ENCODE measurements at regions not wholly inside any gene's neighbourhood (a gene's known extent, or its start where the extent isn't known, plus 50 kb on each side); places are given as distances from the start of the nearest gene placed in this dataset.

- TF ChIP-seq, protein P1, sequence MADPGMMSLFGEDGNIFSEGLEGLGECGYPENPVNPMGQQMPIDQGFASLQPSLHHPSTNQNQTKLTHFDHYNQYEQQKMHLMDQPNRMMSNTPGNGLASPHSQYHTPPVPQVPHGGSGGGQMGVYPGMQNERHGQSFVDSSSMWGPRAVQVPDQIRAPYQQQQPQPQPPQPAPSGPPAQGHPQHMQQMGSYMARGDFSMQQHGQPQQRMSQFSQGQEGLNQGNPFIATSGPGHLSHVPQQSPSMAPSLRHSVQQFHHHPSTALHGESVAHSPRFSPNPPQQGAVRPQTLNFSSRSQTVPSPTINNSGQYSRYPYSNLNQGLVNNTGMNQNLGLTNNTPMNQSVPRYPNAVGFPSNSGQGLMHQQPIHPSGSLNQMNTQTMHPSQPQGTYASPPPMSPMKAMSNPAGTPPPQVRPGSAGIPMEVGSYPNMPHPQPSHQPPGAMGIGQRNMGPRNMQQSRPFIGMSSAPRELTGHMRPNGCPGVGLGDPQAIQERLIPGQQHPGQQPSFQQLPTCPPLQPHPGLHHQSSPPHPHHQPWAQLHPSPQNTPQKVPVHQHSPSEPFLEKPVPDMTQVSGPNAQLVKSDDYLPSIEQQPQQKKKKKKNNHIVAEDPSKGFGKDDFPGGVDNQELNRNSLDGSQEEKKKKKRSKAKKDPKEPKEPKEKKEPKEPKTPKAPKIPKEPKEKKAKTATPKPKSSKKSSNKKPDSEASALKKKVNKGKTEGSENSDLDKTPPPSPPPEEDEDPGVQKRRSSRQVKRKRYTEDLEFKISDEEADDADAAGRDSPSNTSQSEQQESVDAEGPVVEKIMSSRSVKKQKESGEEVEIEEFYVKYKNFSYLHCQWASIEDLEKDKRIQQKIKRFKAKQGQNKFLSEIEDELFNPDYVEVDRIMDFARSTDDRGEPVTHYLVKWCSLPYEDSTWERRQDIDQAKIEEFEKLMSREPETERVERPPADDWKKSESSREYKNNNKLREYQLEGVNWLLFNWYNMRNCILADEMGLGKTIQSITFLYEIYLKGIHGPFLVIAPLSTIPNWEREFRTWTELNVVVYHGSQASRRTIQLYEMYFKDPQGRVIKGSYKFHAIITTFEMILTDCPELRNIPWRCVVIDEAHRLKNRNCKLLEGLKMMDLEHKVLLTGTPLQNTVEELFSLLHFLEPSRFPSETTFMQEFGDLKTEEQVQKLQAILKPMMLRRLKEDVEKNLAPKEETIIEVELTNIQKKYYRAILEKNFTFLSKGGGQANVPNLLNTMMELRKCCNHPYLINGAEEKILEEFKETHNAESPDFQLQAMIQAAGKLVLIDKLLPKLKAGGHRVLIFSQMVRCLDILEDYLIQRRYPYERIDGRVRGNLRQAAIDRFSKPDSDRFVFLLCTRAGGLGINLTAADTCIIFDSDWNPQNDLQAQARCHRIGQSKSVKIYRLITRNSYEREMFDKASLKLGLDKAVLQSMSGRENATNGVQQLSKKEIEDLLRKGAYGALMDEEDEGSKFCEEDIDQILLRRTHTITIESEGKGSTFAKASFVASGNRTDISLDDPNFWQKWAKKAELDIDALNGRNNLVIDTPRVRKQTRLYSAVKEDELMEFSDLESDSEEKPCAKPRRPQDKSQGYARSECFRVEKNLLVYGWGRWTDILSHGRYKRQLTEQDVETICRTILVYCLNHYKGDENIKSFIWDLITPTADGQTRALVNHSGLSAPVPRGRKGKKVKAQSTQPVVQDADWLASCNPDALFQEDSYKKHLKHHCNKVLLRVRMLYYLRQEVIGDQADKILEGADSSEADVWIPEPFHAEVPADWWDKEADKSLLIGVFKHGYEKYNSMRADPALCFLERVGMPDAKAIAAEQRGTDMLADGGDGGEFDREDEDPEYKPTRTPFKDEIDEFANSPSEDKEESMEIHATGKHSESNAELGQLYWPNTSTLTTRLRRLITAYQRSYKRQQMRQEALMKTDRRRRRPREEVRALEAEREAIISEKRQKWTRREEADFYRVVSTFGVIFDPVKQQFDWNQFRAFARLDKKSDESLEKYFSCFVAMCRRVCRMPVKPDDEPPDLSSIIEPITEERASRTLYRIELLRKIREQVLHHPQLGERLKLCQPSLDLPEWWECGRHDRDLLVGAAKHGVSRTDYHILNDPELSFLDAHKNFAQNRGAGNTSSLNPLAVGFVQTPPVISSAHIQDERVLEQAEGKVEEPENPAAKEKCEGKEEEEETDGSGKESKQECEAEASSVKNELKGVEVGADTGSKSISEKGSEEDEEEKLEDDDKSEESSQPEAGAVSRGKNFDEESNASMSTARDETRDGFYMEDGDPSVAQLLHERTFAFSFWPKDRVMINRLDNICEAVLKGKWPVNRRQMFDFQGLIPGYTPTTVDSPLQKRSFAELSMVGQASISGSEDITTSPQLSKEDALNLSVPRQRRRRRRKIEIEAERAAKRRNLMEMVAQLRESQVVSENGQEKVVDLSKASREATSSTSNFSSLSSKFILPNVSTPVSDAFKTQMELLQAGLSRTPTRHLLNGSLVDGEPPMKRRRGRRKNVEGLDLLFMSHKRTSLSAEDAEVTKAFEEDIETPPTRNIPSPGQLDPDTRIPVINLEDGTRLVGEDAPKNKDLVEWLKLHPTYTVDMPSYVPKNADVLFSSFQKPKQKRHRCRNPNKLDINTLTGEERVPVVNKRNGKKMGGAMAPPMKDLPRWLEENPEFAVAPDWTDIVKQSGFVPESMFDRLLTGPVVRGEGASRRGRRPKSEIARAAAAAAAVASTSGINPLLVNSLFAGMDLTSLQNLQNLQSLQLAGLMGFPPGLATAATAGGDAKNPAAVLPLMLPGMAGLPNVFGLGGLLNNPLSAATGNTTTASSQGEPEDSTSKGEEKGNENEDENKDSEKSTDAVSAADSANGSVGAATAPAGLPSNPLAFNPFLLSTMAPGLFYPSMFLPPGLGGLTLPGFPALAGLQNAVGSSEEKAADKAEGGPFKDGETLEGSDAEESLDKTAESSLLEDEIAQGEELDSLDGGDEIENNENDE (IDR thresholded peaks at IDR 0.05; ENCODE audit: insufficient replicate concordance, low read length): no peak
- no peak for TF ChIP-seq KDM5A (IDR thresholded peaks at IDR 0.05; ENCODE audit: low read length)
- TF ChIP-seq BCL11A (IDR thresholded peaks at IDR 0.05; ENCODE audit: low read depth in 2 of 2, low read length in 2 of 2): no peak
- no peak for TF ChIP-seq ASH2L (IDR thresholded peaks at IDR 0.05; ENCODE audit: low read length)
- TF ChIP-seq TBP (IDR thresholded peaks at IDR 0.05; ENCODE audit: low read depth, low read length): no peak
Observed at GRCh38 chr10:33596422-33596821, 262.0 kb upstream of the NRP1 start (continued).

Data from H1 (cell line).